DOHH2 (cell line): ENCODE measurements at regions not wholly inside any gene's neighbourhood (a gene's known extent, or its start where the extent isn't known, plus 50 kb on each side); places are given as distances from the start of the nearest gene placed in this dataset.

Experiments used
- CTCF ChIP-seq: fragments of 200-600 bp; sonication (generic); IDR thresholded peaks from one replicate; pipeline ENCODE4 v1.5.1; 2014; ENCODE audit warnings: antibody characterized with exemption, mild to moderate bottlenecking, low read depth, low read length; ENCODE audit not compliant: poor library complexity, severe bottlenecking
- EZH2phosphoT487 ChIP-seq: fragments of 200-600 bp; sonication (generic); IDR thresholded peaks from 2 replicates; pipeline ENCODE4 v1.6.1; 2017; ENCODE audit warnings: borderline replicate concordance, mild to moderate bottlenecking, antibody characterized with exemption, low read length, moderate library complexity, mixed read lengths

- TF ChIP-seq CTCF (no peak), EZH2phosphoT487 (no peak)
Observed at GRCh38 chr9:135217836-135218235, 130.4 kb downstream of the OLFM1 start.
